IMR-90 (cell line): ENCODE measurements at regions not wholly inside any gene's neighbourhood (a gene's known extent, or its start where the extent isn't known, plus 50 kb on each side); places are given as distances from the start of the nearest gene placed in this dataset.

ENCODE experiments used
- BHLHE40 ChIP-seq: fragments of 150-350 bp; IDR thresholded peaks from 2 replicates; pipeline ENCODE4 v1.6.1; 2016; ENCODE audit warnings: mild to moderate bottlenecking, low read depth, low read length
- CEBPB ChIP-seq: IDR thresholded peaks from 2 replicates; pipeline ENCODE4 v1.6.1; 2012; ENCODE audit warnings: low read depth, low read length, improper control_type of control experiment
- CHD1 ChIP-seq: IDR thresholded peaks from 2 replicates; pipeline ENCODE4 v1.6.1; 2012; ENCODE audit warnings: low read depth, low read length, improper control_type of control experiment
- CTCF ChIP-seq: conservative IDR thresholded peaks from 2 replicates; pipeline ENCODE4 v1.5.1; 2012; ENCODE audit warnings: mild to moderate bottlenecking, low read depth, low read length, improper control_type of control experiment
- MAFK ChIP-seq: IDR thresholded peaks from 2 replicates; pipeline ENCODE4 v1.6.1; 2012; ENCODE audit warnings: low read depth, low read length, improper control_type of control experiment
- MAZ ChIP-seq: IDR thresholded peaks from 2 replicates; pipeline ENCODE4 v1.6.1; 2012; ENCODE audit warnings: low read depth, mild to moderate bottlenecking, low read length, improper control_type of control experiment, moderate library complexity, borderline replicate concordance
- MXI1 ChIP-seq: IDR thresholded peaks from 2 replicates; pipeline ENCODE4 v1.6.1; 2012; ENCODE audit warnings: low read depth, mild to moderate bottlenecking, low read length, moderate library complexity, borderline replicate concordance
- NFE2L2 ChIP-seq: fragments of 150-350 bp; IDR thresholded peaks from 2 replicates; pipeline ENCODE4 v1.6.1; 2016; ENCODE audit warnings: low read depth, mild to moderate bottlenecking, low read length
- POLR2A ChIP-seq: IDR thresholded peaks from 2 replicates; pipeline ENCODE4 v1.6.1; 2012; ENCODE audit warnings: mild to moderate bottlenecking, low read depth, low read length
- RAD21 ChIP-seq: IDR thresholded peaks from 2 replicates; pipeline ENCODE4 v1.6.1; 2012; ENCODE audit warnings: low read length, improper control_type of control experiment
- RCOR1 ChIP-seq: IDR thresholded peaks from 2 replicates; pipeline ENCODE4 v1.6.1; 2012; ENCODE audit warnings: mild to moderate bottlenecking, low read length, improper control_type of control experiment; ENCODE audit not compliant: insufficient replicate concordance
- RFX5 ChIP-seq: IDR thresholded peaks from 2 replicates; pipeline ENCODE4 v1.8.0; 2012; ENCODE audit warnings: low read depth, mild to moderate bottlenecking, low read length, moderate library complexity
- SMC3 ChIP-seq: fragments of 150-350 bp; IDR thresholded peaks from 2 replicates; pipeline ENCODE4 v1.6.1; 2016; ENCODE audit warnings: low read depth, mild to moderate bottlenecking, antibody characterized with exemption, low read length, moderate library complexity
- USF2 ChIP-seq: fragments of 150-350 bp; IDR thresholded peaks from 2 replicates; pipeline ENCODE4 v1.6.1; 2017; ENCODE audit warnings: mild to moderate bottlenecking, antibody characterized with exemption, low read length, low read depth

- TF ChIP-seq POLR2A: no peak
- no peak for TF ChIP-seq CTCF
- TF ChIP-seq CHD1: no peak
- TF ChIP-seq RCOR1: no peak
- no peak for TF ChIP-seq MXI1
- TF ChIP-seq MAFK: no peak
- no peak for TF ChIP-seq RFX5
- TF ChIP-seq RAD21: no peak
- TF ChIP-seq USF2: no peak
- no peak for TF ChIP-seq BHLHE40
- TF ChIP-seq CEBPB: no peak
- no peak for TF ChIP-seq NFE2L2
- TF ChIP-seq SMC3: no peak
- no peak for TF ChIP-seq MAZ
Observed at GRCh38 chr18:76133873-76134272, 361.2 kb downstream of the ZNF516 start.
